ENCODE measurements at regions not wholly inside any gene's neighbourhood (a gene's known extent, or its start where the extent isn't known, plus 50 kb on each side); places are given as distances from the start of the nearest gene placed in this dataset.

DNA sequence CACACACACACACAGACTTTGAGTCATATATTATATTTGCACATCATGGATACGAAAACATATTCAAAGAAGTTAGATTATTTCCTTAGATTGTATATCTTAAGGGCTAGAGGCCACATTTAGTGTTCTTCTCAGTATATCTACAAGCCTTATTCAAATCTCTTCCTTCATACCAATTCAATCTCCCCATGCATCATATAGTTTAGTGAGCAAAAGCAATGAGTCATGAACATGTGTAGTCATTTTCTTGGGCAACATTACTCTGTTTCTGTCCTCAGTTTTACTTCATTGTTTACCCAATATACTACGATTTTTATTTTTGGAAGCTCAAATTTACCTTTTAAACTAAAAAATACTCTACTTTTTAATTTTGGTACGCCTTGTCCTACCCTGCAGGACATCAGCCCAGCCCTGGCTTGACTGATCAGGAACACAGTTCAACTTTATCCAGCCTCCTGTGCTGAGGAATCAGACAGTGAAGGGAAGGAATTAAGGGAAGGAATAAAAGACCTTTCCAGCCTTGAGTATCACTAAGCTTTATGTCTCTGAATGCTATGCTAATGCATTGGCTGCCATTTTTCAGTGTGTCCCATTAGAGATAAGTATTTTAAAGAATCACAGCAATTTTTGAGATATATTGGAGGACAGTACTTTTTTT is 101.7 kb upstream of the FST start:
- TF ChIP-seq, protein P1, sequence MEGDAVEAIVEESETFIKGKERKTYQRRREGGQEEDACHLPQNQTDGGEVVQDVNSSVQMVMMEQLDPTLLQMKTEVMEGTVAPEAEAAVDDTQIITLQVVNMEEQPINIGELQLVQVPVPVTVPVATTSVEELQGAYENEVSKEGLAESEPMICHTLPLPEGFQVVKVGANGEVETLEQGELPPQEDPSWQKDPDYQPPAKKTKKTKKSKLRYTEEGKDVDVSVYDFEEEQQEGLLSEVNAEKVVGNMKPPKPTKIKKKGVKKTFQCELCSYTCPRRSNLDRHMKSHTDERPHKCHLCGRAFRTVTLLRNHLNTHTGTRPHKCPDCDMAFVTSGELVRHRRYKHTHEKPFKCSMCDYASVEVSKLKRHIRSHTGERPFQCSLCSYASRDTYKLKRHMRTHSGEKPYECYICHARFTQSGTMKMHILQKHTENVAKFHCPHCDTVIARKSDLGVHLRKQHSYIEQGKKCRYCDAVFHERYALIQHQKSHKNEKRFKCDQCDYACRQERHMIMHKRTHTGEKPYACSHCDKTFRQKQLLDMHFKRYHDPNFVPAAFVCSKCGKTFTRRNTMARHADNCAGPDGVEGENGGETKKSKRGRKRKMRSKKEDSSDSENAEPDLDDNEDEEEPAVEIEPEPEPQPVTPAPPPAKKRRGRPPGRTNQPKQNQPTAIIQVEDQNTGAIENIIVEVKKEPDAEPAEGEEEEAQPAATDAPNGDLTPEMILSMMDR (IDR thresholded peaks at IDR 0.05), result no peak
- TF ChIP-seq POLR2A (IDR thresholded peaks at IDR 0.05), result no peak

Data from breast epithelium (tissue), 3 donors.